ENCODE measurements at regions not wholly inside any gene's neighbourhood (a gene's known extent, or its start where the extent isn't known, plus 50 kb on each side); places are given as distances from the start of the nearest gene placed in this dataset.
"Not testable (repeated sequence)": the region's sequence is repeated elsewhere in the genome, so short reads cannot be mapped to it uniquely, and the experiment has no call there.

DNA sequence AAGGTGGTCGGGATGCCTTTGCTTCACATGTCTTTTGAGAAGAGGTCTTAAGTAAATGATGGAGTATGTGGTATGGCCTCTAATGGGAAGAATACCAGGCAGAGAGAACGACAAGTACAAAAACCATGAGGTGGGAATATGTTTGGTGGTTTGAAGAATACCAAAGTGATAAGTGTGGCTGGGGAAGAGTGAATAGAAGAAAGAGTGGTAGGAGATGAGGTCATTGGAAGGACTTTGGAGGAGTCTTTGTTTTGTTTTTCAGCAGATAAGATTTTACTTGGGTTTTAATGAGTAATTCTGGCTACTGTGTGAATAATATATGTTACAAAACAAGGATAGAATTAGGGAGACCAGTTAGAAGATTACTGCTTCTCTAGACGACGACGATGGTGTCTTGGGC is 515.4 kb downstream of the RAB38 start:
- DNase-seq (ENCODE audit: low read depth) = no peak
- TF ChIP-seq, protein P1, sequence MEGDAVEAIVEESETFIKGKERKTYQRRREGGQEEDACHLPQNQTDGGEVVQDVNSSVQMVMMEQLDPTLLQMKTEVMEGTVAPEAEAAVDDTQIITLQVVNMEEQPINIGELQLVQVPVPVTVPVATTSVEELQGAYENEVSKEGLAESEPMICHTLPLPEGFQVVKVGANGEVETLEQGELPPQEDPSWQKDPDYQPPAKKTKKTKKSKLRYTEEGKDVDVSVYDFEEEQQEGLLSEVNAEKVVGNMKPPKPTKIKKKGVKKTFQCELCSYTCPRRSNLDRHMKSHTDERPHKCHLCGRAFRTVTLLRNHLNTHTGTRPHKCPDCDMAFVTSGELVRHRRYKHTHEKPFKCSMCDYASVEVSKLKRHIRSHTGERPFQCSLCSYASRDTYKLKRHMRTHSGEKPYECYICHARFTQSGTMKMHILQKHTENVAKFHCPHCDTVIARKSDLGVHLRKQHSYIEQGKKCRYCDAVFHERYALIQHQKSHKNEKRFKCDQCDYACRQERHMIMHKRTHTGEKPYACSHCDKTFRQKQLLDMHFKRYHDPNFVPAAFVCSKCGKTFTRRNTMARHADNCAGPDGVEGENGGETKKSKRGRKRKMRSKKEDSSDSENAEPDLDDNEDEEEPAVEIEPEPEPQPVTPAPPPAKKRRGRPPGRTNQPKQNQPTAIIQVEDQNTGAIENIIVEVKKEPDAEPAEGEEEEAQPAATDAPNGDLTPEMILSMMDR (conservative IDR thresholded peaks at IDR 0.05; ENCODE audit: low read depth, low read length) = no peak

DNA sequence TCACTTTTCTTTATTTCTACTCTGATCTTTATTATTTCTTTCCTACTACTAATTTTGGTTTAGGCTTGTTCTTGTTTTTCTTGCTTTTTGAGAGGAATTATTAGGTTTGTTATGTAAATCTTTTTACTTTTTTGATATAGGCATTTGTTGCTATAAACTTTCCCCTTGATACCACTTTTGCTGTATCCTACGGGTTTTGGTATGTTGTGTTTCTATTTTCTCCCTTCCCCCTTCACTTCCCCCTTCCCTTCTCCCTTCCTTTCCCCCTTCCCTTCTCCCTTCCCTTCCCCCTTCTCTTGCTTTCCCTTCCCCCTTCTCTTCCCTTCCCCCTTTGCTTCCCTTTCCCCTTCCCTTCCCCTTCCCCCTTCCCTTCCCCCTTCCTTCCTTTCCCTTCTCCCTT is 529.6 kb downstream of the RAB38 start:
- no peak overlapping the region for H3K4me3 ChIP-seq (ENCODE audit: low read depth, low read length)
- DNase-seq (ENCODE audit: low read depth) = no peak
- TF ChIP-seq, protein P1 (conservative IDR thresholded peaks at IDR 0.05; ENCODE audit: low read depth, low read length) = no peak

More for the DNA sequence above, 515.4 kb downstream of the RAB38 start:
- no peak overlapping the region for H3K4me3 ChIP-seq (ENCODE audit: low read depth, low read length)

DNA sequence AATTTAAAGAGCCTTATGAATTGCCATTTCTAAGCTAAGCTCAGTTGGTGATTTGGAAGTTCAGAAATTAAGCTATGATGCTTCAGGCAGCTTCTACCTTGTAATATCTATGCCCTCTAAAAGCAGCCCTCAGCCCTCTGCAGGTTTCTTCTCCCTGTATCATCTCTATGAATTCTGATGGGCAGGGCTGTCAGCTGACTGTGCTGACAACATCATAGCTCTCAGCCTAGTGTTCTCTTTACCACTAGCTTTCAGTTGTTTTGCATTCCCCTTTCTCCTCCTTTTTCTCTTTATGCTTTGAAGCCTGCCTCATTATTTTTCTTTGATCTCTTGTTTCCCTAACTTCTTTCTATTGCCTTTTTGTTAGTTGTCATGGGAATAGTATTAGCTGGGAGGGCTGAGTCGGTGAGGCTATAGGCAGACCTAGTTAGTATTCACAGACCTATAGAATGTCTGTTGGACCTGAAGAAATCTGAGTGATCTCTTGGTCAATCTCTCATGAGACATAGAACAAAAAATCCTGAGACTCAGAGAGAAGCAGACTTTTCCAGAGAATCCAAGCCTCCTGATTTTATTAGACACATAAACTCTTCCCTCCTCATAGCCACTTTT is 535.4 kb downstream of the RAB38 start:
- no peak overlapping the region for H3K4me3 ChIP-seq (ENCODE audit: low read depth, low read length)
- DNase-seq (ENCODE audit: low read depth) = no peak
- TF ChIP-seq, protein P1 (conservative IDR thresholded peaks at IDR 0.05; ENCODE audit: low read depth, low read length) = no peak

DNA sequence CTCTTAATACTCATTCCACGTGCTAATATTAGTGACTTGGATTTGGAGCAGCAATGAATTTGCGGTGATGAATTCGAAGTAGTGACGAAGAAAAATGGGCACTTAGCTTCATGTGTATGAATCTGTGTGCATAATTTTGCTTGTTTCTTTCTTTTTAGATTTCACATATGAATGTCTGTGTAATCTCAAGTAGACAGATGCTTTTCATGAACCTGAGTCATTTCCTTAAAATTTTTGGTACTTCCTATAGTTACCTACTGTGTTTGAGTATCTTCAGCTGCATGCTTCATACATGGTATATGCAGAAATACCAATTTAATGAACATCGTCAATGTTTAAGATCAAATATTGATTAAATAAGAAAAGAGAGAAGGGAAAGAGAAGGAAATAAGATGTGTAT is 540.2 kb downstream of the RAB38 start:
- no peak overlapping the region for H3K4me3 ChIP-seq (ENCODE audit: low read depth, low read length)
- DNase-seq (ENCODE audit: low read depth) = no peak
- TF ChIP-seq, protein P1 (conservative IDR thresholded peaks at IDR 0.05; ENCODE audit: low read depth, low read length) = no peak

- no peak for DNase-seq (ENCODE audit: low read depth)
- TF ChIP-seq, protein P1 (conservative IDR thresholded peaks at IDR 0.05; ENCODE audit: low read depth, low read length) = no peak
- no peak overlapping the region for H3K4me3 ChIP-seq (ENCODE audit: low read depth, low read length)
These were observed 540.9 kb downstream of the RAB38 start for GRCh38 chr11:87634331-87634730.

GRCh38 chr11:87628957-87629356 is 546.3 kb downstream of the RAB38 start:
- no peak overlapping the region for H3K4me3 ChIP-seq (ENCODE audit: low read depth, low read length)
- TF ChIP-seq, protein P1 (conservative IDR thresholded peaks at IDR 0.05; ENCODE audit: low read depth, low read length) = no peak
- DNase-seq (ENCODE audit: low read depth) = no peak

DNA sequence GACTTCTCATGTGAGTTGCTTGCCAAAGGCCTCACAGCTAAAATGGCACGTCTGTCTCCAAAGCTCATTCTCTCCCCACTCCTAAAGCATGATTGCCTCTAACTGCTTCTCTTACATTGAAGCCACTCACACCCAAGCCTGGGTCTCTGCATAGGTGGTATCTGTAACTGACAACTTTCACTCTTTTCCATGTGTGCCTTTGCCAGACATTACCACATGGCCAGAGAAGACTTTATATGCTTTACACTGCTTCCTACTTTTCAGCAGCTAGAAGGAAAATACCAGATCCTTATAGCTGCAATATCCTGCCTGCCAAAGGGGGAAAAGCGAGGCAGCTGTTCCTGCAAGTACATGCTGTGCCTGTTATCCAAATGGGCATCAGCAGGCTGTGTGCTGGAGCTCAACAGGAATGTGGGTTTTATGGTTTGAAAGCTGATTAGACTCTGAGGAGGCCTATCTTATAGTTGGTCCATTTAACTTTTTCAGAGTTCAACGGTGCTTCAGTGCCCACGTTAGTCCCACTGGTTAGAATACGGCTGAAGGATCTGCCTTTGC is 547.1 kb downstream of the RAB38 start:
- no peak overlapping the region for H3K4me3 ChIP-seq (ENCODE audit: low read depth, low read length)
- DNase-seq (ENCODE audit: low read depth) = no peak
- TF ChIP-seq, protein P1 (conservative IDR thresholded peaks at IDR 0.05; ENCODE audit: low read depth, low read length) = no peak

- H3K4me3 ChIP-seq (ENCODE audit: low read depth, low read length); DNase-seq (ENCODE audit: low read depth): not testable (repeated sequence)
These were observed 551.5 kb downstream of the RAB38 start for GRCh38 chr11:87623531-87624365.

All from epithelial cell of proximal tubule (primary cell).